ENCODE measurements at regions not wholly inside any gene's neighbourhood (a gene's known extent, or its start where the extent isn't known, plus 50 kb on each side); places are given as distances from the start of the nearest gene placed in this dataset.

DNA sequence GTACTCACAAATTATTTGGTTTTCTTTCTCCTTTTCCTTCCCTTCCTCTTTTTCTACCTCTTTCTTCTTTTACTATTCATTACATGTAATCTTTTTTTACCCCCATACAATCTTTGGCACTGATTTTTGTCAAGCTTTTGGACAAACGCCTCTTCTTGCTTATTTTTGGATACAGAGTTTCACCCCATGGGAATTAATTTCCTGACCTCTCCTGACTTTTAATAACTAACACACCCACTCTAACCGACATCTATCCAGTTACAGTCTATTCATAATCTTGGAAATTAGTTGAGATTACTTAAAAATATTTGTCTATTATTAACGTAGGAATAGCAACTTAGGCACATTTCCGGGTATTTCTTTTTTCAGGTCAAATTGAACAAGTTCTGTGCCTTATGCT is 101.2 kb downstream of the HDGFL1 start:
- Mint-ChIP-seq H3K4me3 (no peak overlapping the region), H3K27ac (no peak overlapping the region), H3K4me1 (no peaks in the 10 kb centered on the region), H3K9me3 (no peaks in the 10 kb centered on the region), H3K36me3 (ENCODE audit: insufficient read depth in 1 of 3, low read depth in 3 of 3) (no peaks in the 10 kb centered on the region), H3K27me3 (ENCODE audit: low read depth) (no peaks in the 10 kb centered on the region)
- Histone ChIP-seq H3K79me1 (ENCODE audit: insufficient read depth, low read depth, low read length, poor library complexity, severe bottlenecking) (no peaks in the 10 kb centered on the region), H2BK5ac (ENCODE audit: insufficient read length, low read length) (no peak overlapping the region), H2AFZ (ENCODE audit: low read length) (no peak overlapping the region), H3K4me1 (ENCODE audit: insufficient read depth, low read length) (no peaks in the 10 kb centered on the region), H2BK120ac (ENCODE audit: low read depth, low read length, poor library complexity, severe bottlenecking) (no peak overlapping the region), H2BK15ac (ENCODE audit: low read depth, low read length) (no peak overlapping the region), H3K27ac (ENCODE audit: insufficient read length, low read depth, low read length) (no peak overlapping the region), H3K27me3 (ENCODE audit: insufficient read depth, low read length) (no peaks in the 10 kb centered on the region), H3K18ac (ENCODE audit: insufficient read length, low read depth, low read length) (no peak overlapping the region), H3T11ph (ENCODE audit: low read length) (no peak overlapping the region), H3K23me2 (ENCODE audit: insufficient read length, low read depth, low read length, poor library complexity, severe bottlenecking) (no peaks in the 10 kb centered on the region), H2BK12ac (ENCODE audit: insufficient read length, low read depth, low read length) (no peak overlapping the region), H2BK20ac (ENCODE audit: low read depth, low read length, poor library complexity, severe bottlenecking) (no peak overlapping the region), H3K4me2 (ENCODE audit: insufficient read depth, insufficient read length, low read length) (no peak overlapping the region), H3K9me3 (ENCODE audit: control insufficient read depth, low read depth, low read length) (no peaks in the 10 kb centered on the region), H4K5ac (ENCODE audit: insufficient read length, low read depth, low read length) (no peak overlapping the region), H4K91ac (ENCODE audit: insufficient read length, low read depth, low read length) (no peak overlapping the region), H4K20me1 (ENCODE audit: control insufficient read depth, insufficient read depth, insufficient read length) (no peaks in the 10 kb centered on the region), H2AK5ac (ENCODE audit: insufficient read length, low read length) (no peak overlapping the region), H3K4ac (ENCODE audit: low read depth, low read length) (no peak overlapping the region), H3K79me2 (ENCODE audit: insufficient read depth, low read length) (no peaks in the 10 kb centered on the region), H3K23ac (ENCODE audit: insufficient read length, low read depth, low read length) (no peak overlapping the region), H3K14ac (ENCODE audit: insufficient read depth, low read length) (no peak overlapping the region), H3K9ac (ENCODE audit: extremely low read depth, insufficient read length, low read length) (no peak overlapping the region), H4K8ac (replicated peaks; ENCODE audit: insufficient read length, low read depth, low read length) (no peak overlapping the region), H3K56ac (ENCODE audit: insufficient read length, low read depth, low read length) (no peak overlapping the region)
- TF ChIP-seq, protein P1, sequence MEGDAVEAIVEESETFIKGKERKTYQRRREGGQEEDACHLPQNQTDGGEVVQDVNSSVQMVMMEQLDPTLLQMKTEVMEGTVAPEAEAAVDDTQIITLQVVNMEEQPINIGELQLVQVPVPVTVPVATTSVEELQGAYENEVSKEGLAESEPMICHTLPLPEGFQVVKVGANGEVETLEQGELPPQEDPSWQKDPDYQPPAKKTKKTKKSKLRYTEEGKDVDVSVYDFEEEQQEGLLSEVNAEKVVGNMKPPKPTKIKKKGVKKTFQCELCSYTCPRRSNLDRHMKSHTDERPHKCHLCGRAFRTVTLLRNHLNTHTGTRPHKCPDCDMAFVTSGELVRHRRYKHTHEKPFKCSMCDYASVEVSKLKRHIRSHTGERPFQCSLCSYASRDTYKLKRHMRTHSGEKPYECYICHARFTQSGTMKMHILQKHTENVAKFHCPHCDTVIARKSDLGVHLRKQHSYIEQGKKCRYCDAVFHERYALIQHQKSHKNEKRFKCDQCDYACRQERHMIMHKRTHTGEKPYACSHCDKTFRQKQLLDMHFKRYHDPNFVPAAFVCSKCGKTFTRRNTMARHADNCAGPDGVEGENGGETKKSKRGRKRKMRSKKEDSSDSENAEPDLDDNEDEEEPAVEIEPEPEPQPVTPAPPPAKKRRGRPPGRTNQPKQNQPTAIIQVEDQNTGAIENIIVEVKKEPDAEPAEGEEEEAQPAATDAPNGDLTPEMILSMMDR (conservative IDR thresholded peaks at IDR 0.05) = no peak
- WGBS (ENCODE audit: extremely low coverage, insufficient read length, low lambda C conversion rate) = no CpG with 5 or more reads among the region's 4 CpGs
- no peak for DNase-seq
